Fibroblast of skin of left quadriceps (primary cell): ENCODE measurements at regions not wholly inside any gene's neighbourhood (a gene's known extent, or its start where the extent isn't known, plus 50 kb on each side); places are given as distances from the start of the nearest gene placed in this dataset.

Source experiments
- DNase-seq, 2 experiments: peaks; one replicate each; pipeline ENCODE4 v3.0.0-alpha.2; 2013; ENCODE audit warnings: low read depth in 2 of 2

GRCh38 chr10:111506266-111507034 is 429.6 kb downstream of the ADRA2A start:
- no peak for DNase-seq

DNA sequence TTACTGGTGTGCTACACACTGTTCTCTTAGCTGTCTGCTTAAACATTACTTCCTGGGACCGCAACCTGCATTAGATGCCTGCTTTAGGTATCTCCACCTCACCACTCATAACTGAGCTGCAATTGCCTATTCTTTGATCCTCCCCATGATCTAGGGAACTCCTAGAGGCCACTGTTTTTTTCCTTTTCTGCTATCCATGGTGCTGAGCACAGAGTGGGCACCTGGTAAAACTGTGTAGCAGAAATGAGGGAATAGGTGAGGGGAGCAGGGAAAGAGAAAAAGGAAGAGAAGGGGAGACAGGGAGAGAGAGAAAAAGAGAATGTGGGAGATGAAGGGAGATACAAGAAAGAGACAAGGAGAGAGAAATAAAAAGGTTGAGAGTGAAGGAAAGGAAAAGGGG is 434.9 kb downstream of the ADRA2A start:
- DNase-seq = no peak

- no peak for DNase-seq
Measured at GRCh38 chr10:111515264-111515663, 438.4 kb downstream of the ADRA2A start.

GRCh38 chr10:111515706-111516105 is 438.9 kb downstream of the ADRA2A start:
- DNase-seq = no peak

GRCh38 chr10:111516144-111516543 is 439.3 kb downstream of the ADRA2A start:
- DNase-seq = no peak

- no peak for DNase-seq
Measured at GRCh38 chr10:111522141-111522540, 445.3 kb downstream of the ADRA2A start.

GRCh38 chr10:111522551-111522950 is 445.7 kb downstream of the ADRA2A start:
- no peak for DNase-seq

- DNase-seq = no peak
Measured at GRCh38 chr10:111523016-111523415, 446.2 kb downstream of the ADRA2A start.

DNA sequence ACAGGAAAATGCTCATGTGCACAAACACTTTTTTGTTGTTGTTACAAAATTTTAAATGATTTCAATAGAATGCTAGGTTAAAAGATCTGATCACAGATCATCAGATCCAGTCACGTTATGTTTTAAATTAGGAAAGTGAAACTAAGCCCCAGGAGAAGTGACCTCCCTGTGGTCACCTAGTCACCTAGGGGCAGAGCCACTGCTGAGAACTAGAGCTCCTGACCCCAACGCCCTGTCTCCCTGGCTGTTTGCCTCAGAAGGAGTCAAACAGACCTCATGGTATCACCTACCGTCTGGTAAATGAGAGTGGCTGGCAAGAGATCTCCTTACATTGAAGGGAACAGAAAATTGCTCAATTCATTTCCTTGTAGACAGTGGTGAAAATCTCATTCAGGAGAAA is 447.3 kb downstream of the ADRA2A start:
- DNase-seq = no peak

DNA sequence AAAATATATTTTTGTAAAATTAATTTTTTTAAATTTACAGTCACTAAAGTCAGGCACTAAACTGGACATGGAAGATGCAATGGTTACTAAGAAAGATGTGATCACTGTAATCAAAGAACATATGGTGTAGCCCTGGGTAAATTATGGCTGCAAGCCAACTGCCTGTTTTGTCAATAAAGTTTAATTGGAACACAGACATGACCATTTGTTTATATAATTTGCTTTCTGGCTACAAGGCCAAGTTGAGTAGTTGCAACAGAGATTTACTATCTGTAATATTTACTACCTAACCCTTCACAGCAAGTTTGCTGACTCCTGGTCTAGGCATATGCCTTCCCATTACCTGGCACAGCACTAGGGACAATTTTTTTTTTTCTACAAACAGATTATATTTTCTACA is 448.9 kb downstream of the ADRA2A start:
- DNase-seq = no peak

DNA sequence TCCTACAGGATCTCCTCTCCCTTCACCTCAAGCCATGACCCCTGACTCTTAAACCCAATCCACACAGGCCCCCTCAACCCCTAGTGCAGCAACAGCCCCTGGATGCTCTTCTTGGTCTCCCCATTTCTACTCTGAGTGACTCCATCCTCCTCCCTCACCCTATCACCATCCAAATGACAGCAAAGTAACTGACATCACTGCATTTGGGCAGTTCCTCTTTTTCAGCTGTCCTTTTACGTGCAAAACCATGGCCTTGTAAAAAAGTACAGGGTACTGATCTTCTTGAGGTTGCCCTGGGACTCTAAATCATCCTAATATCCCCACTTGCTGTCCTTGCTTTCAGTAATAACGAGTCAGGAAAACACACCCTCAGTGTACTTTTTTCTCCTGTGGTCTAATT is 454.9 kb downstream of the ADRA2A start:
- DNase-seq = no peak

DNA sequence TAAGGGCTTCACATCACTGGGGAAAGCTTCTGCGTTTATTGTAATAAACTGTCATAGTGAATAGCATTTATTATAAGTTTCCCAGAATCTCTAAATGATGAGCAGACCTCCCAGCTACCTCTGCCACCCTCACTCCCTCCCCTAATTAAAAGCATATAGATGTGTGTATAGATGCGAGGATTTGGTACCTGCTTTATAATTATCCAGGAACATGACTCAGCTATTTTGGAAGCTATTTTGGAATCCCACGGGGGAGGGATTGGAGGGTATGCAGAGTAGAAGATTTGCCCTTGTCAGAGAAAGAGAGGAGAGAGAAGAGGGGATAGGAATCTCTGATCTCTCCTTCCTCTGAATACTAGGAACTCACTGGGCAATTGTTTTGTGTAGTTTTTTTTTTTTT is 455.3 kb downstream of the ADRA2A start:
- no peak for DNase-seq

- no peak for DNase-seq
Measured at GRCh38 chr10:111539246-111539645, 462.4 kb downstream of the ADRA2A start.

DNA sequence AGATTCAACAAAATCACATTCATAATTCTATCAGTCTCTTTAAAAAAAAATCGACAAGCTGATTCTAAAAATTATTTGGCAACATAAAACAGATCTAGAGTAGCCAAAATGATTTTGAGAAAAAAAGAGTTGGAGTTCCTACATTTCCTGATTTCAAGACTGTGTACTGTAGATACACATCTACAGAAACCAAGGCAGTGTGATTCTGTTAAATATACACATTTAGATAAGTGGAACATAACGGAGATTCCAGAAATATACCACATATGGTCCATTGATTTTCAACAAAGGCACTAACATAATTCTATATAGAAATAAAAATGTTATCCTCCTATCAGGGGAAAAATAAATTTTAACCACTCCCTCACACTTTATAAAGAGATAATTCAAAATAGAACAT is 467.0 kb downstream of the ADRA2A start:
- DNase-seq = no peak

GRCh38 chr10:111545861-111546605 is 469.2 kb downstream of the ADRA2A start:
- DNase-seq = no peak

- no peak for DNase-seq
Measured at GRCh38 chr10:111548084-111548726, 471.4 kb downstream of the ADRA2A start.

DNA sequence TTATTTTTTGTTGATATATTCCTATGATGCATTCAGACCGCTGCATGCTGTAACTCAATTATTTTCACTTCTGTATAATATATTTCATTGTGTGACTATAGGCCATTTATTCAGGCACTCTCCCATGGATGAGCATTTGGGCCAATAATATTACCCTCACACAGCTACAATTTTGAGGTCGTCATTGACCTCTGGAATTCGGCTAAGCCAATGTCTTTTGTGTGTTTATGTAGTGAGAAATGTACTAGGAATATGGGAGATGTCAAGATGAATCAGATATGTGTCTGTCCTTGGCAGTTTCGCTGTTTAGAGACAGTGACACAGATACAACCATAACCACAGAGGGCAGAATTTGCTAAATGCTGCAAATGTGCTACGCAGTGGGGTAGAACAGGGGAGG is 474.2 kb downstream of the ADRA2A start:
- no peak for DNase-seq

- no peak for DNase-seq
Measured at GRCh38 chr10:111556666-111557065, 479.8 kb downstream of the ADRA2A start.

DNA sequence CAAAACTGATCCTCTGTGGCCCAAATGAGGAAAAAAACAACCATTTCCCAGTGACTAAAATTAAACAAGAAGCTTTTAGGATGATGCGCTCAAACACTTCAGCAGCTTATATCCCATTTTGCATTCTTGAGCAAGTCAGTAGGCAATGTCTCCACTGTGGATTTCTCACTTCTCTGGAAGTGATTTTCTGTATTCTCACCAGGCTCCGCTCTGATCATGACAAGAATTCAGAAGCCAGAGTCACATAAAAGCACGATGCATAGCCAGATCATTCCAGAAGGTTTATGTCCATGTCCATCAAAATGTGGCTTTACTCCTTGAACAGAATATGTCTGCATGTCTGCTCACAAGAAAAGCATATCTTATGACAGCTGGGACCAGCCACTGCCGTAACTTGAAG is 481.4 kb downstream of the ADRA2A start:
- no peak for DNase-seq

DNA sequence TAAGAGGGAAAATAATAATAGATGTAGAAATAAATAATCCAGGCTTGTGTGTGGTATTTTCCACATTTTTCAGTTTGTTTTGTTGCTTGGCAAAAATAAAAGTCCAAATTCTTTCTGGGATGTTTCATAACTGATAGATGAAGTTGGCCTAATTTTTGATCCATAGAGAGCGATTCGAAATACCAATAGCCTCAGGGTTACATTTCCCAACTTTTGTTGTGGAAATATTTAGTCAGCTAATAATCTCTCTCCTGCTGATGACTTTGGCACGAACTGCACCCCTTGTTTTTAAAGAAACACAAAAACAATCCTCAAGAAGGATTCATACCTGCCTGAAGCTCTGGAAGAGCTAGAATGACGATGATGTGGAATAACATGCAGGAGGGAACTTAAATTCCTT is 483.2 kb downstream of the ADRA2A start:
- no peak for DNase-seq

GRCh38 chr10:111561124-111561523 is 484.3 kb downstream of the ADRA2A start:
- DNase-seq = no peak

- no peak for DNase-seq
Measured at GRCh38 chr10:111565542-111565941, 488.7 kb downstream of the ADRA2A start.

DNA sequence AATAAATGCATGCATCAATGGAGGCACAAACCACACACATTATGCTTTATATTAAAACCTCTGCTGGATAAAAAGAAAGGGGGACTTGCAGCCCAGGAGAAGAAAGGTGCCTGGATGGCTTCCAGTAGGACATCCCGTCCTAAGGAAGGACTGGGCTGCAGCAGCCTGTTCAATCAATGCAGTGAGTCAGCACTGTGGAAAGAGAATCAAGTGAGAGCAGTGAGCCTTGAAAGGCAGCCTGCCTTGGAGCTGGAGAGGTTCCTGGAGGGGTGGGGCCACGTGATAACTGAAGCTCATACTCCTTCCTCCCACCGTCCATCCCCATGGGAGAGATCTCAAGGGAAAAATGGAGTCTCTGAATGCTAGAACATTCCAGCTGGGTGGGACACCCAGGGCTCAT is 501.2 kb downstream of the ADRA2A start:
- DNase-seq = no peak
